HG03571 (cell line): ENCODE measurements at regions not wholly inside any gene's neighbourhood (a gene's known extent, or its start where the extent isn't known, plus 50 kb on each side); places are given as distances from the start of the nearest gene placed in this dataset.
"Not testable (repeated sequence)": the region's sequence is repeated elsewhere in the genome, so short reads cannot be mapped to it uniquely, and the experiment has no call there.

Experiments used
- ATAC-seq: cut with Tn5 transposase; IDR thresholded peaks from one replicate; pipeline ENCODE4 v1.9.1; 2021; ENCODE audit not compliant: unreplicated experiment

- no peak for ATAC-seq
Measured at GRCh38 chr1:119251751-119252150, 111.3 kb upstream of the WARS2 start.

GRCh38 chr1:119253366-119253765, 112.9 kb upstream of the WARS2 start:
- no peak for ATAC-seq

- no peak for ATAC-seq
Measured at GRCh38 chr1:119254067-119254720, 113.7 kb upstream of the WARS2 start.

- not testable (repeated sequence) for ATAC-seq
Measured at GRCh38 chr1:119256089-119256488, 112.5 kb upstream of the HAO2 start.

- no peak for ATAC-seq
Measured at GRCh38 chr1:119260506-119260905, 108.1 kb upstream of the HAO2 start.

GRCh38 chr1:119266386-119266785, 102.2 kb upstream of the HAO2 start:
- ATAC-seq: peak; percentile 95

- no peak for ATAC-seq
Measured at GRCh38 chr1:119266858-119267257, 101.7 kb upstream of the HAO2 start.

- ATAC-seq: not testable (repeated sequence)
Measured at GRCh38 chr1:119267288-119267687, 101.3 kb upstream of the HAO2 start.

GRCh38 chr1:119268879-119269278, 99.7 kb upstream of the HAO2 start:
- no peak for ATAC-seq

GRCh38 chr1:119275145-119276134, 93.1 kb upstream of the HAO2 start:
- no peak for ATAC-seq

GRCh38 chr1:119276558-119276957, 92.0 kb upstream of the HAO2 start:
- ATAC-seq: no peak

GRCh38 chr1:119279456-119280381, 88.9 kb upstream of the HAO2 start:
- ATAC-seq: no peak

- ATAC-seq: no peak
Measured at GRCh38 chr1:119285482-119285881, 83.1 kb upstream of the HAO2 start.

GRCh38 chr1:119286587-119287181, 81.9 kb upstream of the HAO2 start:
- ATAC-seq: no peak

- no peak for ATAC-seq
Measured at GRCh38 chr1:119288751-119289150, 79.8 kb upstream of the HAO2 start.

- ATAC-seq: no peak
Measured at GRCh38 chr1:119290297-119290696, 78.3 kb upstream of the HAO2 start.

- no peak for ATAC-seq
Measured at GRCh38 chr1:119291611-119292206, 76.9 kb upstream of the HAO2 start.

- no peak for ATAC-seq
Measured at GRCh38 chr1:119293797-119294196, 74.8 kb upstream of the HAO2 start.

- no peak for ATAC-seq
Measured at GRCh38 chr1:119294199-119294598, 74.4 kb upstream of the HAO2 start.

GRCh38 chr1:119294722-119295121, 73.9 kb upstream of the HAO2 start:
- no peak for ATAC-seq
